Brain microvascular endothelial cell (primary cell): ENCODE measurements at regions not wholly inside any gene's neighbourhood (a gene's known extent, or its start where the extent isn't known, plus 50 kb on each side); places are given as distances from the start of the nearest gene placed in this dataset.

Experiments used
- DNase-seq: peaks from one replicate; pipeline ENCODE4 v3.0.0-alpha.2; 2020
- H3K27ac ChIP-seq: fragments of 250-450 bp; sonication (Bioruptor Pico); 2 replicates; pipeline ENCODE4 v1.5.1; 2020; ENCODE audit warnings: mild to moderate bottlenecking, moderate library complexity
- H3K27me3 ChIP-seq: fragments of 250-450 bp; sonication (Bioruptor Pico); replicated peaks from 2 replicates; pipeline ENCODE4 v1.5.1; 2020; ENCODE audit warnings: mild to moderate bottlenecking
- H3K36me3 ChIP-seq: fragments of 250-450 bp; sonication (Bioruptor Pico); replicated peaks from 2 replicates; pipeline ENCODE4 v1.5.1; 2020; ENCODE audit warnings: mild to moderate bottlenecking
- H3K4me3 ChIP-seq: 2 replicates; pipeline ENCODE4 v1.5.1; 2011; ENCODE audit warnings: low read depth, mild to moderate bottlenecking, control low read depth, low read length, moderate library complexity
- CTCF ChIP-seq: IDR thresholded peaks from 2 replicates; pipeline ENCODE4 v1.5.1; 2011; ENCODE audit warnings: low read depth, mild to moderate bottlenecking, moderate library complexity, low read length, control low read depth, inconsistent platforms; ENCODE audit errors: missing control alignments
- in situ Hi-C: cut with HindIII; loops from 2 replicates; pipeline ENCODE4 v1.10.0; 2017; ENCODE audit warnings: low sequenced_read_pairs, low pct_ligation_motif_present

DNA sequence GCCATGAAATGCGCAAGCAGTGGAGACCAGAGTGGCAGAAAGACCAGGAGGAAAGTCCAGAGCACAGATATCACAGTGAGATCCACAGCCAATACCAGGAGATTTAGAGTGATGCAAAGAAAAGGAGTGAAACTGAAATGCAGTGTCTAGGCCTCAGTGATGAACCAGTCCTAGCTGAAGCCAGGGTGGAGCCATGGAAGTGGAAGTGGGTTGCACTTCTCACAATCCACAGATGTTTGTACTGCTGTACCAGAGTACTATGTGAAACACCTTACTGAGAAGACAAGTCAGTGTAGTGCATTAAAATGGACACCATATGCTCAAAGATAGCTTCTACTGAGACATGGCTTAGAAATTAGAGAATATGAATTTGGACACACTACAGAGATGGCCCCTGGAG lies 403.3 kb downstream of the HNRNPD start:
- no peaks in the 10 kb centered on the region for H3K27me3 ChIP-seq
- in situ Hi-C loops, result no loop called here

GRCh38 chr4:81966676-81967075 lies 407.1 kb downstream of the HNRNPD start:
- in situ Hi-C loops, result no loop called here
- no peak for DNase-seq
- no peaks in the 10 kb centered on the region for H3K27me3 ChIP-seq
- TF ChIP-seq CTCF, result no peak
- H3K36me3 ChIP-seq, result no peaks in the 10 kb centered on the region
- no peak overlapping the region for H3K27ac ChIP-seq
- no peak overlapping the region for H3K4me3 ChIP-seq

More for the DNA sequence above, 403.3 kb downstream of the HNRNPD start:
- no peak overlapping the region for H3K27ac ChIP-seq
- no peak for TF ChIP-seq CTCF
- no peak overlapping the region for H3K4me3 ChIP-seq
- H3K36me3 ChIP-seq, result no peaks in the 10 kb centered on the region
- DNase-seq, result no peak

DNA sequence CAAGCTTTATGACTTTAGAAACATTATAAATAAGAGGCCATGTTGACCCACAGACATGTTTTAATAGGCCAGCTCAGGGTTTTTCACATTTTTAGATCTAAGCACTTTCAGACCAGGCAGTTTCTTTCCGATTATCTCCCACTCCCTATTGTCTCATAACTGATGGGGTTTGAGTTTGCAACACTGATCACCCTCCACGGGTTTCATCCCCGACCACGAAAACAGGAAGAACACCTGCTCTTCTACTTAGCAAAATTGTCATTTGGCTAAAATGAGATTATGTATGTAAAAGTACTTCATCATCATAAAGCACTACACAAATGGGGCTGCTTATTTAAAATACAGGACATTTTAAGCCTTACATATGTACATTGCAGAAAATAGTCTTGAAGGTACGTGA lies 407.9 kb downstream of the HNRNPD start:
- Histone ChIP-seq H3K27ac (no peak overlapping the region), H3K36me3 (no peaks in the 10 kb centered on the region), H3K4me3 (no peak overlapping the region), H3K27me3 (no peaks in the 10 kb centered on the region)
- in situ Hi-C loops, result no loop called here
- no peak for TF ChIP-seq CTCF
- no peak for DNase-seq

DNA sequence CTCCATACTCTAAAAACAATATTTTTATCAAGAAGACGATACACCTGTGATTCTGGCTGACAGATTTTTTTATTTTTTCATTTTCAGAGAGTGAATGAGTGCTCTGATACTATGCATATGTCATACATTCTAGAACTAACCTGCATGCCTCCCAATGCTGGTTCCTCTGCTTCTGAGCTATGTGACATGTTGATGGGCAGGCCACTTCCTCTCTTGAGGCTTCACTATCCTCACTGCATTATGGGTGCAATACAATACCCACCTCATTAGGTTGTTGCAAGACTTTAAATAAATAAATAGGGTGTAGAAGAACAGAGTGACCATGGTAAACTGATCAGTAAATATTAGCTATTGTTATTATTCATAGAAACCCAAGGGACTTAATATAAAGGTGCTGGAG lies 408.3 kb downstream of the HNRNPD start:
- Histone ChIP-seq H3K36me3 (no peaks in the 10 kb centered on the region), H3K27me3 (no peaks in the 10 kb centered on the region), H3K27ac (no peak overlapping the region), H3K4me3 (no peak overlapping the region)
- DNase-seq, result no peak
- in situ Hi-C loops, result no loop called here
- TF ChIP-seq CTCF, result no peak

DNA sequence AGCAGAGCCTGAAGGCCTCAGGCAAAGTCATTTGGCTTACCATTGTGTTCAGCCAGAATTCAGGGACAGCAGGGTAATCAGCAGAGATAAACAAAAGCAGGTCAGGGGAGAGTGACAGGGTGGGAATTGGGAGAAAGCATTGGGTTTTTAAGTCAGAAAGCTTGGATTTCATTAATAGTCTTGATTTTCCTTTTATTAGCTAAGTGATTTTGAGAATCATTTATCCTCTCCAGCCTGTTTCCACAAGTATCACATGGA lies 410.1 kb downstream of the HNRNPD start:
- DNase-seq, result no peak
- in situ Hi-C loops, result no loop called here
- Histone ChIP-seq H3K27ac (no peak overlapping the region), H3K36me3 (no peaks in the 10 kb centered on the region), H3K4me3 (no peak overlapping the region), H3K27me3 (no peaks in the 10 kb centered on the region)
- TF ChIP-seq CTCF, result no peak

- Histone ChIP-seq H3K27me3 (no peaks in the 10 kb centered on the region), H3K27ac (no peak overlapping the region), H3K36me3 (no peaks in the 10 kb centered on the region), H3K4me3 (no peak overlapping the region)
- in situ Hi-C loops, result no loop called here
- no peak for TF ChIP-seq CTCF
- no peak for DNase-seq
Observed at GRCh38 chr4:81963015-81963762, 410.6 kb downstream of the HNRNPD start.
